GM12892 (cell line): ENCODE measurements at regions not wholly inside any gene's neighbourhood (a gene's known extent, or its start where the extent isn't known, plus 50 kb on each side); places are given as distances from the start of the nearest gene placed in this dataset.

Experiments
- POLR2A ChIP-seq: IDR thresholded peaks from 2 replicates; pipeline ENCODE4 v1.6.1; 2011; ENCODE audit warnings: low read depth, low read length, control low read depth
- POLR2AphosphoS5 ChIP-seq: IDR thresholded peaks from 2 replicates; pipeline ENCODE4 v1.6.1; 2011; ENCODE audit warnings: low read depth, low read length, control low read depth

DNA sequence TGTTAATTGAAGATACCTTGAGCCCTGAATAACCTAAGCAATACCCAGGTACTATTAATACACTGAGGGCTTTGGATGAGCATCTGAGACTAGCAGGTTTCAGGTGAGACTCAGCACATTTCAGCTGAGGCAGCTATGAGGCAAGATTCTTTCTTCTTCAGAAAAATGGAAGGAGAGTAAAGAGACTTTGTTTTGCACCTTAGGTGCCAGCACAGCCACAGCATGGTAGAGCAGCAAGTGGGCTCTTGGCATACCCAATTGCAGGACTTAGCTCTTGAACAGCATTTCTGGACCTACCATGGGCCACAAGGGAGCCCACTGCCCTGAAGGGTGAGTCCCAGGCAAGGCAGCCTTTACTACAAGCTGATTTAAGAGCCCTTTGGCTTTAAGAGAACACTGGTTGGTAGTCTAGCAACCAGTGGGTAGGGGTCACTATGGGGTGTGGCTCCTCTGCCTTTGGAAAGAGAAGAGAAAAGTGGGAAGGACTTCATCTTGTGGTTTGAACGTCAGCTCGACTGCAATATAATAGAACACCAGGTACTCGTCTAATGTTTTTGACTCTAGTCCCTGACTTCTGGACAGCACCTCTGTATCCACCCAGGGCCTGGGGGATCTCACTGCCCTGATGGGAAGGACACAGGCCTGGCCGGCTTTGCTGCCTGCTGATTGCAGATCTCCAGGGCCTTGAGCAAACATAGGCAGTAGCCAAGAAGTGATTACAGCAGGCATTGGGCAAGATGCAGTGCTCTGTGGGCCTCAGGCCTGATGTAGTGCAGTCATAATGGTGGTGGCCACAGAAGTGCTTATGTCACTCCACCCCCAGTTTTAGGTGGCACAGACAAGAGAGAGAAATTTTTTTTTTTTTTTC, 73.3 kb downstream of the GLYATL1 start:
- TF ChIP-seq POLR2A = no peak
- no peak for TF ChIP-seq POLR2AphosphoS5
